HEK293 (cell line): ENCODE measurements at regions not wholly inside any gene's neighbourhood (a gene's known extent, or its start where the extent isn't known, plus 50 kb on each side); places are given as distances from the start of the nearest gene placed in this dataset.

ENCODE experiments used
- CTCF ChIA-PET: fragments of 350-600 bp; formaldehyde crosslinking; extraction: SDS; loops from one replicate; lab custom pipeline; 2021; ENCODE audit warnings: antibody characterized with exemption; lab: Yijun Ruan, JAX
- POLR2A ChIA-PET: fragments of 300-600 bp; formaldehyde crosslinking; extraction: SDS; loops from one replicate; lab custom pipeline; 2020; ENCODE audit warnings: antibody characterized with exemption, inconsistent platforms; lab: Yijun Ruan, JAX
- H3K27ac ChIP-seq: fragments of 200-500 bp; sonication (Bioruptor generic); 2 replicates; pipeline ENCODE4 v1.5.1; 2014; ENCODE audit warnings: low read depth, low read length, control low read depth, inconsistent platforms; ENCODE audit errors: extremely low read depth
- H3K36me3 ChIP-seq, 2 experiments: fragments of 200-500 bp in 1 of 2; sonication (Bioruptor generic) in 1 of 2; 1 replicate in 1 of 2; 2 replicates in 1 of 2; pipeline ENCODE4 v1.5.1; 2014 to 2017; ENCODE audit warnings: inconsistent platforms in 2 of 2, low read length in 2 of 2; ENCODE audit not compliant: control insufficient read depth in 2 of 2, insufficient read depth in 1 of 2
- H3K4me1 ChIP-seq: fragments of 200-500 bp; sonication (Bioruptor generic); 2 replicates; pipeline ENCODE4 v1.5.1; 2014; ENCODE audit warnings: mild to moderate bottlenecking, low read length, inconsistent platforms; ENCODE audit not compliant: control insufficient read depth, insufficient read depth
- H3K4me3 ChIP-seq: 2 replicates; pipeline ENCODE4 v1.5.1; 2011; ENCODE audit warnings: low read depth, mild to moderate bottlenecking, control low read depth, low read length, moderate library complexity
- H3K9me3 ChIP-seq: fragments of 200-500 bp; sonication (Bioruptor generic); 2 replicates; pipeline ENCODE4 v1.5.1; 2014; ENCODE audit warnings: low read depth, low read length, inconsistent platforms; ENCODE audit not compliant: control insufficient read depth, insufficient read depth
- BCL6B ChIP-seq: fragments of 450-650 bp; formaldehyde crosslinking; IDR thresholded peaks from 2 replicates; pipeline ENCODE4 v1.5.1; 2017; ENCODE audit warnings: missing biosample characterization, missing genetic modification characterization
- GLIS2 ChIP-seq: fragments of 450-650 bp; formaldehyde crosslinking; IDR thresholded peaks from 2 replicates; pipeline ENCODE4 v1.5.1; 2016; ENCODE audit warnings: missing biosample characterization, missing genetic modification characterization
- HOXA7 ChIP-seq: sonication (generic); formaldehyde crosslinking; IDR thresholded peaks from 2 replicates; pipeline ENCODE4 v1.8.1; 2022; ENCODE audit warnings: missing genetic modification reagents, borderline replicate concordance
- RBAK ChIP-seq: fragments of 450-650 bp; formaldehyde crosslinking; IDR thresholded peaks from 2 replicates; pipeline ENCODE4 v1.5.1; 2016; ENCODE audit warnings: missing biosample characterization, missing genetic modification characterization
- SETDB1 ChIP-seq: IDR thresholded peaks from one replicate; pipeline ENCODE4 v1.6.1; 2017; ENCODE audit warnings: mild to moderate bottlenecking, low read length, moderate library complexity, mixed read lengths; ENCODE audit not compliant: insufficient read length
- YY2 ChIP-seq: fragments of 450-650 bp; formaldehyde crosslinking; IDR thresholded peaks from 2 replicates; pipeline ENCODE4 v1.5.1; 2016; ENCODE audit warnings: missing biosample characterization, missing genetic modification characterization
- ZBTB26 ChIP-seq: fragments of 450-650 bp; formaldehyde crosslinking; optimal IDR thresholded peaks from 2 replicates; pipeline ENCODE3; 2016; ENCODE audit warnings: missing biosample characterization, mild to moderate bottlenecking, missing genetic modification characterization
- ZBTB7A ChIP-seq: fragments of 450-650 bp; formaldehyde crosslinking; IDR thresholded peaks from 2 replicates; pipeline ENCODE4 v1.5.1; 2016; ENCODE audit warnings: low read depth, missing biosample characterization, missing genetic modification characterization
- ZFHX2 ChIP-seq: fragments of 450-650 bp; formaldehyde crosslinking; conservative IDR thresholded peaks from 2 replicates; pipeline ENCODE4 v1.5.1; 2016; ENCODE audit warnings: missing biosample characterization, missing genetic modification characterization
- ZFP41 ChIP-seq: fragments of 450-650 bp; formaldehyde crosslinking; IDR thresholded peaks from 2 replicates; pipeline ENCODE4 v1.5.1; 2016; ENCODE audit warnings: missing biosample characterization, missing genetic modification characterization, borderline replicate concordance
- ZNF202 ChIP-seq: fragments of 450-650 bp; formaldehyde crosslinking; IDR thresholded peaks from 2 replicates; pipeline ENCODE4 v1.5.1; 2016; ENCODE audit warnings: missing biosample characterization, missing genetic modification characterization, borderline replicate concordance
- ZNF341 ChIP-seq: fragments of 450-650 bp; formaldehyde crosslinking; IDR thresholded peaks from 2 replicates; pipeline ENCODE4; 2016; ENCODE audit warnings: low read depth, missing biosample characterization, missing genetic modification characterization
- ZNF501 ChIP-seq: fragments of 450-650 bp; formaldehyde crosslinking; IDR thresholded peaks from 2 replicates; pipeline ENCODE4 v1.5.1; 2016; ENCODE audit warnings: missing biosample characterization, missing genetic modification characterization
- ZNF561 ChIP-seq: fragments of 450-650 bp; IDR thresholded peaks from 2 replicates; pipeline ENCODE4 v1.5.1; 2018; ENCODE audit warnings: missing biosample characterization, missing genetic modification characterization, borderline replicate concordance
- ZNF701 ChIP-seq: fragments of 450-650 bp; formaldehyde crosslinking; IDR thresholded peaks from 2 replicates; pipeline ENCODE4 v1.5.1; 2016; ENCODE audit warnings: missing biosample characterization, missing genetic modification characterization
- ZNF707 ChIP-seq: fragments of 450-650 bp; formaldehyde crosslinking; IDR thresholded peaks from 2 replicates; pipeline ENCODE4 v1.5.1; 2016; ENCODE audit warnings: missing biosample characterization, missing genetic modification characterization
- ZNF776 ChIP-seq: fragments of 450-650 bp; formaldehyde crosslinking; IDR thresholded peaks from 2 replicates; pipeline ENCODE4 v1.5.0; 2017; ENCODE audit warnings: missing biosample characterization, missing genetic modification characterization, borderline replicate concordance
- ZNF791 ChIP-seq: fragments of 450-650 bp; formaldehyde crosslinking; IDR thresholded peaks from 2 replicates; pipeline ENCODE4 v1.5.1; 2016; ENCODE audit warnings: missing biosample characterization, missing genetic modification characterization
- ZNF830 ChIP-seq: fragments of 450-650 bp; IDR thresholded peaks from 2 replicates; pipeline ENCODE4 v1.5.0; 2018; ENCODE audit warnings: missing biosample characterization, missing genetic modification characterization, low read depth, mild to moderate bottlenecking, moderate library complexity
- ZSCAN30 ChIP-seq: fragments of 450-650 bp; IDR thresholded peaks from 2 replicates; pipeline ENCODE4 v1.5.1; 2018; ENCODE audit warnings: missing biosample characterization, mild to moderate bottlenecking, missing genetic modification characterization, moderate library complexity
- TF ChIP-seq, protein P1 (sequence below): fragments of 450-650 bp; formaldehyde crosslinking; IDR thresholded peaks from 2 replicates; pipeline ENCODE4 v1.5.1; 2016; ENCODE audit warnings: missing biosample characterization, missing genetic modification characterization
- TF ChIP-seq, protein P2 (sequence below): fragments of 450-650 bp; formaldehyde crosslinking; IDR thresholded peaks from 2 replicates; pipeline ENCODE4 v1.5.1; 2016; ENCODE audit warnings: missing biosample characterization, missing genetic modification characterization
- TF ChIP-seq, protein P3 (sequence below): fragments of 450-650 bp; formaldehyde crosslinking; IDR thresholded peaks from 2 replicates; pipeline ENCODE4 v1.5.1; 2016; ENCODE audit warnings: missing biosample characterization, missing genetic modification characterization
- TF ChIP-seq, protein P4 (sequence below): fragments of 450-650 bp; formaldehyde crosslinking; IDR thresholded peaks from 2 replicates; pipeline ENCODE4 v1.5.1; 2017; ENCODE audit warnings: missing biosample characterization, mild to moderate bottlenecking, missing genetic modification characterization, moderate library complexity

DNA sequence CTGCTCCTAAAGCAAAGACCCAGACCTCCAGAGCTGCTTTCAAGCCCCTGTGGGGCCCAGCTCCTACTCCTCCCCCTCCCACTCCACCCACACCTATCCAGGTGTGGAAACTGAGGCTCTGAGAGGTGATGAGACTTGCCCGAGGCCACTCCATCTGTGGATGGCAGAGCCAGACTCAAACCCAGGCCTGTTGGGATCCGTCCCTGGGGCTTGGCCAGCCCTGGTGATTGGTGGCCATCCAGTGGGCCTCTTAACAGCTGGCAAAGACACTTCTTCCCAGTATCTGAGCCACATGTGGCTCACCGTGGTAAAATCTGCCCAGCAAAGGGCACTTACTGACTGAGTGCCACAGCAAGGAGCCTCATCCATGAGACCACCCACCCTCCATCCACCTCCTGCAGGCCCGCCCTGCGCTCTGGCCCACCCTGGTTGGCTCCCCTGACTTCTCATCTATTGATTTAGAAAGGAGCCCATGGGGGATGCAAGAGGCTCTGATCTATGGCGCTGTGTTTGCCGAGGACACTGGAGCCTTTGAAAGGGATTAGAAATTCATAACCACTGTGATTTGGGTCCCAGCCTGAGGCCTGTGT is 398.5 kb downstream of the PTPRU start (continued):
- TF ChIP-seq, protein P1, sequence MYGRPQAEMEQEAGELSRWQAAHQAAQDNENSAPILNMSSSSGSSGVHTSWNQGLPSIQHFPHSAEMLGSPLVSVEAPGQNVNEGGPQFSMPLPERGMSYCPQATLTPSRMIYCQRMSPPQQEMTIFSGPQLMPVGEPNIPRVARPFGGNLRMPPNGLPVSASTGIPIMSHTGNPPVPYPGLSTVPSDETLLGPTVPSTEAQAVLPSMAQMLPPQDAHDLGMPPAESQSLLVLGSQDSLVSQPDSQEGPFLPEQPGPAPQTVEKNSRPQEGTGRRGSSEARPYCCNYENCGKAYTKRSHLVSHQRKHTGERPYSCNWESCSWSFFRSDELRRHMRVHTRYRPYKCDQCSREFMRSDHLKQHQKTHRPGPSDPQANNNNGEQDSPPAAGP (tag by site-specific recombination): no peak
- TF ChIP-seq ZNF341 (tag by site-specific recombination): no peak
- TF ChIP-seq, protein P2, sequence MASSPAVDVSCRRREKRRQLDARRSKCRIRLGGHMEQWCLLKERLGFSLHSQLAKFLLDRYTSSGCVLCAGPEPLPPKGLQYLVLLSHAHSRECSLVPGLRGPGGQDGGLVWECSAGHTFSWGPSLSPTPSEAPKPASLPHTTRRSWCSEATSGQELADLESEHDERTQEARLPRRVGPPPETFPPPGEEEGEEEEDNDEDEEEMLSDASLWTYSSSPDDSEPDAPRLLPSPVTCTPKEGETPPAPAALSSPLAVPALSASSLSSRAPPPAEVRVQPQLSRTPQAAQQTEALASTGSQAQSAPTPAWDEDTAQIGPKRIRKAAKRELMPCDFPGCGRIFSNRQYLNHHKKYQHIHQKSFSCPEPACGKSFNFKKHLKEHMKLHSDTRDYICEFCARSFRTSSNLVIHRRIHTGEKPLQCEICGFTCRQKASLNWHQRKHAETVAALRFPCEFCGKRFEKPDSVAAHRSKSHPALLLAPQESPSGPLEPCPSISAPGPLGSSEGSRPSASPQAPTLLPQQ (tag by site-specific recombination): no peak
- no peak for TF ChIP-seq HOXA7 (CRISPR knock-in tag)
- TF ChIP-seq ZSCAN30 (tag by site-specific recombination): no peak
- TF ChIP-seq BCL6B: no peak
- TF ChIP-seq GLIS2 (tag by site-specific recombination): no peak
- TF ChIP-seq ZFP41 (tag by site-specific recombination): no peak
- no peak for TF ChIP-seq ZNF707 (tag by site-specific recombination)
- TF ChIP-seq, all 188 proteins: peak for 0

GRCh38 chr1:29634324-29634723 is 398.0 kb downstream of the PTPRU start:
- no peak overlapping the region for H3K27ac ChIP-seq
- CTCF ChIA-PET: no interaction called here
- TF ChIP-seq, protein P3, sequence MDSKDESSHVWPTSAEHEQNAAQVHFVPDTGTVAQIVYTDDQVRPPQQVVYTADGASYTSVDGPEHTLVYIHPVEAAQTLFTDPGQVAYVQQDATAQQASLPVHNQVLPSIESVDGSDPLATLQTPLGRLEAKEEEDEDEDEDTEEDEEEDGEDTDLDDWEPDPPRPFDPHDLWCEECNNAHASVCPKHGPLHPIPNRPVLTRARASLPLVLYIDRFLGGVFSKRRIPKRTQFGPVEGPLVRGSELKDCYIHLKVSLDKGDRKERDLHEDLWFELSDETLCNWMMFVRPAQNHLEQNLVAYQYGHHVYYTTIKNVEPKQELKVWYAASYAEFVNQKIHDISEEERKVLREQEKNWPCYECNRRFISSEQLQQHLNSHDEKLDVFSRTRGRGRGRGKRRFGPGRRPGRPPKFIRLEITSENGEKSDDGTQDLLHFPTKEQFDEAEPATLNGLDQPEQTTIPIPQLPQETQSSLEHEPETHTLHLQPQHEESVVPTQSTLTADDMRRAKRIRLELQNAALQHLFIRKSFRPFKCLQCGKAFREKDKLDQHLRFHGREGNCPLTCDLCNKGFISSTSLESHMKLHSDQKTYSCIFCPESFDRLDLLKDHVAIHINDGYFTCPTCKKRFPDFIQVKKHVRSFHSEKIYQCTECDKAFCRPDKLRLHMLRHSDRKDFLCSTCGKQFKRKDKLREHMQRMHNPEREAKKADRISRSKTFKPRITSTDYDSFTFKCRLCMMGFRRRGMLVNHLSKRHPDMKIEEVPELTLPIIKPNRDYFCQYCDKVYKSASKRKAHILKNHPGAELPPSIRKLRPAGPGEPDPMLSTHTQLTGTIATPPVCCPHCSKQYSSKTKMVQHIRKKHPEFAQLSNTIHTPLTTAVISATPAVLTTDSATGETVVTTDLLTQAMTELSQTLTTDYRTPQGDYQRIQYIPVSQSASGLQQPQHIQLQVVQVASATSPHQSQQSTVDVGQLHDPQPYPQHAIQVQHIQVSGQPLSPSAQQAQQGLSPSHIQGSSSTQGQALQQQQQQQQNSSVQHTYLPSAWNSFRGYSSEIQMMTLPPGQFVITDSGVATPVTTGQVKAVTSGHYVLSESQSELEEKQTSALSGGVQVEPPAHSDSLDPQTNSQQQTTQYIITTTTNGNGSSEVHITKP: no peak
- no peak for TF ChIP-seq YY2 (tag by site-specific recombination)
- TF ChIP-seq ZFHX2: no peak
- no peak for TF ChIP-seq ZNF791 (tag by site-specific recombination)
- TF ChIP-seq RBAK (tag by site-specific recombination): no peak
- no peak for TF ChIP-seq ZNF701 (tag by site-specific recombination)
- no peak for TF ChIP-seq ZBTB26 (tag by site-specific recombination)
- TF ChIP-seq, protein P4, sequence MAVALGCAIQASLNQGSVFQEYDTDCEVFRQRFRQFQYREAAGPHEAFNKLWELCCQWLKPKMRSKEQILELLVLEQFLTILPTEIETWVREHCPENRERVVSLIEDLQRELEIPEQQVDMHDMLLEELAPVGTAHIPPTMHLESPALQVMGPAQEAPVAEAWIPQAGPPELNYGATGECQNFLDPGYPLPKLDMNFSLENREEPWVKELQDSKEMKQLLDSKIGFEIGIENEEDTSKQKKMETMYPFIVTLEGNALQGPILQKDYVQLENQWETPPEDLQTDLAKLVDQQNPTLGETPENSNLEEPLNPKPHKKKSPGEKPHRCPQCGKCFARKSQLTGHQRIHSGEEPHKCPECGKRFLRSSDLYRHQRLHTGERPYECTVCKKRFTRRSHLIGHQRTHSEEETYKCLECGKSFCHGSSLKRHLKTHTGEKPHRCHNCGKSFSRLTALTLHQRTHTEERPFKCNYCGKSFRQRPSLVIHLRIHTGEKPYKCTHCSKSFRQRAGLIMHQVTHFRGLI (tag by site-specific recombination): no peak
- no peak for TF ChIP-seq ZNF830 (tag by site-specific recombination)
- no peak for TF ChIP-seq ZNF561 (tag by site-specific recombination)
- TF ChIP-seq SETDB1: no peak
- no peak for TF ChIP-seq ZNF501 (tag by site-specific recombination)
- TF ChIP-seq ZNF202 (tag by site-specific recombination): no peak
- no peak for TF ChIP-seq ZNF776
- no peak for TF ChIP-seq ZBTB7A (tag by site-specific recombination)

More at GRCh38 chr1:29634324-29634723, 398.0 kb downstream of the PTPRU start:
- no peaks in the 10 kb centered on the region for H3K4me1 ChIP-seq
- H3K9me3 ChIP-seq: no peaks in the 10 kb centered on the region
- H3K4me3 ChIP-seq: no peak overlapping the region
- H3K36me3 ChIP-seq: no peaks in the 10 kb centered on the region
- POLR2A ChIA-PET: no interaction called here
